ENCODE measurements at regions not wholly inside any gene's neighbourhood (a gene's known extent, or its start where the extent isn't known, plus 50 kb on each side); places are given as distances from the start of the nearest gene placed in this dataset.

- TF ChIP-seq SIN3A (IDR thresholded peaks at IDR 0.05; ENCODE audit: borderline replicate concordance, insufficient read depth, low read length) (no peak), POLR2AphosphoS5 (IDR thresholded peaks at IDR 0.05; ENCODE audit: low read depth, low read length) (no peak), FOXP2 (optimal IDR thresholded peaks at IDR 0.05; ENCODE audit: borderline replicate concordance, extremely low read depth, extremely low read length, insufficient read depth) (no peak)
Observed at GRCh38 chr6:9380568-9380967, 945.2 kb upstream of the SLC35B3 start.

All from PFSK-1 (cell line).